ENCODE measurements at regions not wholly inside any gene's neighbourhood (a gene's known extent, or its start where the extent isn't known, plus 50 kb on each side); places are given as distances from the start of the nearest gene placed in this dataset.

DNA sequence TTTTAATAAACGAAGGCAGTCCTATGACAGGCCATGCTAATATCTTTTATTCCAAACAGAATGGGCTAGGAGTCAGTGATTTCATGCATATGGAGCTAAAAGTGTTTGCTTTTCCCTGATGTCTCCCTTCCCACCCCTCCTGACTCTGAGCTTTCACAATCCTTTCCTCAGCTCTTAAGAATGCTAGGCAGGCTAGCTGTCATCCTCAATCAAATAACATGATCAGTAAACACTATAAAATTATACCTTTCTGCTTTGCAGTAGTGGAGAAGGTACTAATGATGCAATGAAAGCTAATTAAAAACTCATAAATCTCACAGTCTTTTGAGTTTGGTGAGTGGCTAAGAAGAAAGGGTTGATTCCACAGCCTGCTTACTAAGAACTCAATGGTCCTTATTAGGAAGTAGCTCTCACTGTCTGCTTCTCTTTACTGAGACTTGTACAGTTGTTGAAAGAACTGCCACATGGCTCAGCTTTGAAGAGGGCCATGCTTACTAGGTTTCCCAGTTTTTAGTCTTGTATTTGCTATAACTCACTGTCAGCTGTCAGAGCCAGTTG lies 250.9 kb upstream of the JAG1 start (continued):
- TF ChIP-seq, protein P1, sequence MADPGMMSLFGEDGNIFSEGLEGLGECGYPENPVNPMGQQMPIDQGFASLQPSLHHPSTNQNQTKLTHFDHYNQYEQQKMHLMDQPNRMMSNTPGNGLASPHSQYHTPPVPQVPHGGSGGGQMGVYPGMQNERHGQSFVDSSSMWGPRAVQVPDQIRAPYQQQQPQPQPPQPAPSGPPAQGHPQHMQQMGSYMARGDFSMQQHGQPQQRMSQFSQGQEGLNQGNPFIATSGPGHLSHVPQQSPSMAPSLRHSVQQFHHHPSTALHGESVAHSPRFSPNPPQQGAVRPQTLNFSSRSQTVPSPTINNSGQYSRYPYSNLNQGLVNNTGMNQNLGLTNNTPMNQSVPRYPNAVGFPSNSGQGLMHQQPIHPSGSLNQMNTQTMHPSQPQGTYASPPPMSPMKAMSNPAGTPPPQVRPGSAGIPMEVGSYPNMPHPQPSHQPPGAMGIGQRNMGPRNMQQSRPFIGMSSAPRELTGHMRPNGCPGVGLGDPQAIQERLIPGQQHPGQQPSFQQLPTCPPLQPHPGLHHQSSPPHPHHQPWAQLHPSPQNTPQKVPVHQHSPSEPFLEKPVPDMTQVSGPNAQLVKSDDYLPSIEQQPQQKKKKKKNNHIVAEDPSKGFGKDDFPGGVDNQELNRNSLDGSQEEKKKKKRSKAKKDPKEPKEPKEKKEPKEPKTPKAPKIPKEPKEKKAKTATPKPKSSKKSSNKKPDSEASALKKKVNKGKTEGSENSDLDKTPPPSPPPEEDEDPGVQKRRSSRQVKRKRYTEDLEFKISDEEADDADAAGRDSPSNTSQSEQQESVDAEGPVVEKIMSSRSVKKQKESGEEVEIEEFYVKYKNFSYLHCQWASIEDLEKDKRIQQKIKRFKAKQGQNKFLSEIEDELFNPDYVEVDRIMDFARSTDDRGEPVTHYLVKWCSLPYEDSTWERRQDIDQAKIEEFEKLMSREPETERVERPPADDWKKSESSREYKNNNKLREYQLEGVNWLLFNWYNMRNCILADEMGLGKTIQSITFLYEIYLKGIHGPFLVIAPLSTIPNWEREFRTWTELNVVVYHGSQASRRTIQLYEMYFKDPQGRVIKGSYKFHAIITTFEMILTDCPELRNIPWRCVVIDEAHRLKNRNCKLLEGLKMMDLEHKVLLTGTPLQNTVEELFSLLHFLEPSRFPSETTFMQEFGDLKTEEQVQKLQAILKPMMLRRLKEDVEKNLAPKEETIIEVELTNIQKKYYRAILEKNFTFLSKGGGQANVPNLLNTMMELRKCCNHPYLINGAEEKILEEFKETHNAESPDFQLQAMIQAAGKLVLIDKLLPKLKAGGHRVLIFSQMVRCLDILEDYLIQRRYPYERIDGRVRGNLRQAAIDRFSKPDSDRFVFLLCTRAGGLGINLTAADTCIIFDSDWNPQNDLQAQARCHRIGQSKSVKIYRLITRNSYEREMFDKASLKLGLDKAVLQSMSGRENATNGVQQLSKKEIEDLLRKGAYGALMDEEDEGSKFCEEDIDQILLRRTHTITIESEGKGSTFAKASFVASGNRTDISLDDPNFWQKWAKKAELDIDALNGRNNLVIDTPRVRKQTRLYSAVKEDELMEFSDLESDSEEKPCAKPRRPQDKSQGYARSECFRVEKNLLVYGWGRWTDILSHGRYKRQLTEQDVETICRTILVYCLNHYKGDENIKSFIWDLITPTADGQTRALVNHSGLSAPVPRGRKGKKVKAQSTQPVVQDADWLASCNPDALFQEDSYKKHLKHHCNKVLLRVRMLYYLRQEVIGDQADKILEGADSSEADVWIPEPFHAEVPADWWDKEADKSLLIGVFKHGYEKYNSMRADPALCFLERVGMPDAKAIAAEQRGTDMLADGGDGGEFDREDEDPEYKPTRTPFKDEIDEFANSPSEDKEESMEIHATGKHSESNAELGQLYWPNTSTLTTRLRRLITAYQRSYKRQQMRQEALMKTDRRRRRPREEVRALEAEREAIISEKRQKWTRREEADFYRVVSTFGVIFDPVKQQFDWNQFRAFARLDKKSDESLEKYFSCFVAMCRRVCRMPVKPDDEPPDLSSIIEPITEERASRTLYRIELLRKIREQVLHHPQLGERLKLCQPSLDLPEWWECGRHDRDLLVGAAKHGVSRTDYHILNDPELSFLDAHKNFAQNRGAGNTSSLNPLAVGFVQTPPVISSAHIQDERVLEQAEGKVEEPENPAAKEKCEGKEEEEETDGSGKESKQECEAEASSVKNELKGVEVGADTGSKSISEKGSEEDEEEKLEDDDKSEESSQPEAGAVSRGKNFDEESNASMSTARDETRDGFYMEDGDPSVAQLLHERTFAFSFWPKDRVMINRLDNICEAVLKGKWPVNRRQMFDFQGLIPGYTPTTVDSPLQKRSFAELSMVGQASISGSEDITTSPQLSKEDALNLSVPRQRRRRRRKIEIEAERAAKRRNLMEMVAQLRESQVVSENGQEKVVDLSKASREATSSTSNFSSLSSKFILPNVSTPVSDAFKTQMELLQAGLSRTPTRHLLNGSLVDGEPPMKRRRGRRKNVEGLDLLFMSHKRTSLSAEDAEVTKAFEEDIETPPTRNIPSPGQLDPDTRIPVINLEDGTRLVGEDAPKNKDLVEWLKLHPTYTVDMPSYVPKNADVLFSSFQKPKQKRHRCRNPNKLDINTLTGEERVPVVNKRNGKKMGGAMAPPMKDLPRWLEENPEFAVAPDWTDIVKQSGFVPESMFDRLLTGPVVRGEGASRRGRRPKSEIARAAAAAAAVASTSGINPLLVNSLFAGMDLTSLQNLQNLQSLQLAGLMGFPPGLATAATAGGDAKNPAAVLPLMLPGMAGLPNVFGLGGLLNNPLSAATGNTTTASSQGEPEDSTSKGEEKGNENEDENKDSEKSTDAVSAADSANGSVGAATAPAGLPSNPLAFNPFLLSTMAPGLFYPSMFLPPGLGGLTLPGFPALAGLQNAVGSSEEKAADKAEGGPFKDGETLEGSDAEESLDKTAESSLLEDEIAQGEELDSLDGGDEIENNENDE (IDR thresholded peaks at IDR 0.05; ENCODE audit: insufficient replicate concordance, low read length): no peak
- no peak for TF ChIP-seq CHD2 (IDR thresholded peaks at IDR 0.05; ENCODE audit: low read length)
- no peak for TF ChIP-seq KDM5A (IDR thresholded peaks at IDR 0.05; ENCODE audit: low read length)
- no peak for TF ChIP-seq EP300 (IDR thresholded peaks at IDR 0.05; ENCODE audit: borderline replicate concordance in 1 of 2, low read depth in 2 of 2, low read length in 2 of 2)

Data from H1 (cell line).